ENCODE measurements at regions not wholly inside any gene's neighbourhood (a gene's known extent, or its start where the extent isn't known, plus 50 kb on each side); places are given as distances from the start of the nearest gene placed in this dataset.

DNA sequence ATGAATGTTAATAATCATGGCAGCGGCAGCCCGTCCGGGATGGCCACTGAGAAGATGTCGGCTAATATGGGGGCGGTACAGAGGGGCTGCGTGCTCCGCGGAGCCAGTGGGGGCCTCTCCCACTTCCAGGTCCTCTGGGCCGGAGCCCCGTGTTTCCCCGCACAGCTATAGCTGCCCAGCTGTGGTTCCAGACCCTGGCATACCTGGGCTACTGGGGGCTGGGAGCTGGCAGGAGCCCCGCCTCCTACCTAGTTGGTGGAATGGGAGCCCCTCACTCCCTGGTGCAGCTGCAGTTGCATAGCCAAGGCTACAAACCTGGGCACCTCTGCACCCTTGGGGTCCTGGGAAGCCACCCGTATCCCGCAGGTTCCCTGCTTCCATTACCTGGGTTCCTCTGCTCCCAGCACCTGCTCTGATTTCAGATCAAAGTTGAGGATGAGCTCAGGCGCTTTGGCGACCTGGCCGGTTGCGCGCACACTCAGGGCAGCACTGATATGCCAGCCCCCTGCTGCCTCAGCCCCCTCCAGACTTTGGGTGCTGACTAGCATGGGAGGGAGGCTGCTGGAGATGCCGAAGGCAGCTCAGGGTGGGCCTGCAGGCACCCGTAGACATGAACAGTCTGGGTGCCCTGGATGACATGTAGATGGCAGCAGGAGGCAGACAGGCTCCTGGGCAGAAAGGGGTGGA lies 236.5 kb upstream of the SEMA3D start:
- H3K9me3 ChIP-seq (ENCODE audit: insufficient read depth, low read length): no peaks in the 10 kb centered on the region
- H3K9ac ChIP-seq (ENCODE audit: low read length): no peak overlapping the region
- H3K27me3 ChIP-seq (ENCODE audit: low read length): no peaks in the 10 kb centered on the region
- no peak overlapping the region for H2AFZ ChIP-seq (ENCODE audit: low read depth, low read length, severe bottlenecking)
- no peak overlapping the region for H3K4me3 ChIP-seq (ENCODE audit: insufficient read depth, low read length, poor library complexity, severe bottlenecking)
- no peaks in the 10 kb centered on the region for H3K36me3 ChIP-seq (ENCODE audit: low read length)
- H3K27ac ChIP-seq (ENCODE audit: low read depth, low read length): no peak overlapping the region
- no peaks in the 10 kb centered on the region for H3F3A ChIP-seq (ENCODE audit: insufficient read depth)
- no peaks in the 10 kb centered on the region for H3K9me2 ChIP-seq (replicated peaks; ENCODE audit: insufficient read depth, low read length)
- H3K4me2 ChIP-seq (ENCODE audit: low read depth, low read length, poor library complexity, severe bottlenecking): no peak overlapping the region
- H3K79me2 ChIP-seq (ENCODE audit: insufficient read depth, low read length): no peaks in the 10 kb centered on the region
- peaks cover 3% of the 10 kb centered on the region; the same call in 1 of the 2 replicates for H4K20me1 ChIP-seq (ENCODE audit: low read depth, low read length)
- no peak for TF ChIP-seq CTCF (IDR thresholded peaks at IDR 0.05; ENCODE audit: insufficient read depth, low read length, poor library complexity, severe bottlenecking)
- TF ChIP-seq EZH2phosphoT487 (conservative IDR thresholded peaks at IDR 0.05; ENCODE audit: low read length): no peak

GRCh38 chr7:85415743-85416142 lies 228.9 kb upstream of the SEMA3D start:
- TF ChIP-seq CTCF (IDR thresholded peaks at IDR 0.05; ENCODE audit: insufficient read depth, low read length, poor library complexity, severe bottlenecking): no peak

DNA sequence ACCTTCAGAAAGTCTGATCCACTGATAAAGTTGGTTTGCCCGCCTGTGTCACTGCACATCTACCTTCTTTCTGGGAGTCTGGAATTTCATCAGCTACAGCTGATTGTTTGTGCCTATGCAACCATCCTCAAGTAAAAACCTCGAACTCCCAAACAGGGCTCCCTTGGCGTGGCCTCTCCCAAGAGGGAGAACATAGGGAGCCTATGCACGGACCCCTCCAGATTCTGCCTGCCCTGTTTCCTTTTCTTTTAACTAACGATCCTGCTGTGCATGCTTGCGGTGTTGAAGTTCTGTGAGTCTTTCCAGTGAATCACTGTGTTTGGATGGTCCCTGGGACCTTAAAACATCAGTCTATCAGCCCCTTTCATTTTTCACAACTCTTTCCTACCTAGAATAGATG lies 226.9 kb upstream of the SEMA3D start:
- H3K4me2 ChIP-seq (ENCODE audit: low read depth, low read length, poor library complexity, severe bottlenecking): no peak overlapping the region
- TF ChIP-seq CTCF (IDR thresholded peaks at IDR 0.05; ENCODE audit: insufficient read depth, low read length, poor library complexity, severe bottlenecking) (no peak), EZH2phosphoT487 (conservative IDR thresholded peaks at IDR 0.05; ENCODE audit: low read length) (no peak)
- H2AFZ ChIP-seq (ENCODE audit: low read depth, low read length, severe bottlenecking): no peak overlapping the region

More at GRCh38 chr7:85415743-85416142, 228.9 kb upstream of the SEMA3D start:
- Histone ChIP-seq H3K27me3 (ENCODE audit: low read length) (no peaks in the 10 kb centered on the region), H3K4me3 (ENCODE audit: insufficient read depth, low read length, poor library complexity, severe bottlenecking) (no peak overlapping the region), H4K20me1 (ENCODE audit: low read depth, low read length) (no peaks in the 10 kb centered on the region; the same call in 1 of the 2 replicates), H3K36me3 (ENCODE audit: low read length) (no peaks in the 10 kb centered on the region), H3K79me2 (ENCODE audit: insufficient read depth, low read length) (no peaks in the 10 kb centered on the region), H3F3A (ENCODE audit: insufficient read depth) (no peaks in the 10 kb centered on the region), H3K4me2 (ENCODE audit: low read depth, low read length, poor library complexity, severe bottlenecking) (no peak overlapping the region), H3K9ac (ENCODE audit: low read length) (no peak overlapping the region), H3K9me3 (ENCODE audit: insufficient read depth, low read length) (no peaks in the 10 kb centered on the region), H2AFZ (ENCODE audit: low read depth, low read length, severe bottlenecking) (no peak overlapping the region), H3K27ac (ENCODE audit: low read depth, low read length) (no peak overlapping the region), H3K9me2 (replicated peaks; ENCODE audit: insufficient read depth, low read length) (no peaks in the 10 kb centered on the region)

More for the DNA sequence above, 226.9 kb upstream of the SEMA3D start:
- no peaks in the 10 kb centered on the region for H3K27me3 ChIP-seq (ENCODE audit: low read length)
- no peak overlapping the region for H3K27ac ChIP-seq (ENCODE audit: low read depth, low read length)
- H3K36me3 ChIP-seq (ENCODE audit: low read length): no peaks in the 10 kb centered on the region
- H3K9me2 ChIP-seq (replicated peaks; ENCODE audit: insufficient read depth, low read length): no peaks in the 10 kb centered on the region
- H3F3A ChIP-seq (ENCODE audit: insufficient read depth): no peaks in the 10 kb centered on the region
- no peaks in the 10 kb centered on the region for H3K9me3 ChIP-seq (ENCODE audit: insufficient read depth, low read length)
- H3K79me2 ChIP-seq (ENCODE audit: insufficient read depth, low read length): no peaks in the 10 kb centered on the region
- no peak overlapping the region for H3K4me3 ChIP-seq (ENCODE audit: insufficient read depth, low read length, poor library complexity, severe bottlenecking)
- H4K20me1 ChIP-seq (ENCODE audit: low read depth, low read length): no peaks in the 10 kb centered on the region; the same call in 1 of the 2 replicates
- H3K9ac ChIP-seq (ENCODE audit: low read length): no peak overlapping the region

Data from SU-DHL-6 (cell line).